AG20443 (cell line): ENCODE measurements at regions not wholly inside any gene's neighbourhood (a gene's known extent, or its start where the extent isn't known, plus 50 kb on each side); places are given as distances from the start of the nearest gene placed in this dataset.

Experiments used
- DNase-seq: peaks from one replicate; pipeline ENCODE4 v3.0.0; 2012; ENCODE audit warnings: low spot score, mixed read lengths

- DNase-seq, result no peak
These were observed 707.8 kb upstream of the LMCD1 start for GRCh38 chr3:7793786-7794185.

DNA sequence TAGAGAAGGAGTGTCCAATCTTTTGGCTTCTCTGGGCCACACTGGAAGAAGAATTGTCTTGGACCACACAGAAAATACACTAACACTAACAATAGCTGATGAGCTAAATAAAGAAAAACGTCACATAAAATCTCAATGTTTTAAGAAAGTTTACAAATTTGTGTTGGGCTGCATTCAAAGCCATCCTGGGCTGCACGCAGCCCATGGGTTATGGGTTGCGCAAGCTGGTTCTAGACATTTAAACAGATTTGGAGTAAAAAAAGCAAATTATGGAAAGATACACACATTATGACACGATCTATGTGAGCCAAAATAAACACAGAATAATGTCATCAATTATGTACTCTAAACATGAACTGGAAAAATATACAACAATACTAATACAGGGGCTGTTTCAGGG lies 703.3 kb upstream of the LMCD1 start:
- DNase-seq, result no peak

DNA sequence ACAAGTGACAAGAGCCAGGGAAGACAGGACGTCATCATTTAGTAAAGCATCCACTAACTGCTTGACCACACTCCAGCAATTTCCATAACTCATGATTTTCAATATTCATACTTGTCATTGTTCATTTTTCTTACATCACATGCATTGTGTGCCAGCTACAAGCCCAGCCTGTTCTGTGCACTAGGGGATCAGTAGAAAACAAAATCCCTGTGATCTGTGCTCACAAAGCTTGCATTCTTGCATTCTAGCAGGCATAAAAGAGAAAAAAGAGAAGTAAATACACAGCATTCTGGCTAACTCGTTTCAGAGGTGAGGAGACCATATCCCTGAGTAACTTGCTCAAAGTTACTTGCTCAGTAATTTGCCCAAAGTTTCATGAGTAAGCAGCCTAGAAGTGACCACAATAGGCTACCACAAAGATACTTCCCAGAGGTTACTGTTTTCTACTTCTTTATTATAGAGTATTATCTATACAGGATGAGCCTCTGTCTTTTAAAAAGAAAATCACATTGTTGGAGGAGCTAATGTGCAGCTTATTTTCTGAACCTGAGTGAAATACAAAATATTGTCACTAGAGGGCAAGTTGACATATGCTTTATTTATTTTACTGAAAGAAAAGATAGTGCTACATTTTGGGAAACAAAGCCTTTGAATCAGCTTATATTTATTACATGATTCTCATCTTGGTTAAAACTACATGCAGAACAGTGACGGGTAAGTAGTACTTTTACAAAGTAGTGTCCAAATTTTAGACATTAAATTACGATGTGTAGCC lies 701.4 kb upstream of the LMCD1 start:
- DNase-seq, result no peak

DNA sequence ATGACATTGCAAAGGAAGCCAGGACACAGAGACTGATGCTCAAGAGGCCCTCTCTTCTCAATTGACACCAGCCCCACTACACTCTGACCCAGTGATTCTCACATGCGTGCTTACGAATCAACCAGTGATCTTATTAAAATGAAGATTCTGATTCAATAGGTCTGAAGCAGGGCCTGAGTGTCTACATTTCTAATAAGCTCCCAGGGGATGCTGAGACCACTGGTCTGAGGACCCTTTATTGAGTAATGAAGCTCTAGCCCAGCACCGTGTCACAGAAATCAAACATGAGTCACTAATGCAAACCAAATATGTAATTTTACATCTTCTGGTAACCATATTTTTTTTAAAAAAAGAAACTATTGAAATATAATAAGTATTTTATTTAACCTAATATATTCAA lies 689.1 kb upstream of the LMCD1 start:
- no peak for DNase-seq

DNA sequence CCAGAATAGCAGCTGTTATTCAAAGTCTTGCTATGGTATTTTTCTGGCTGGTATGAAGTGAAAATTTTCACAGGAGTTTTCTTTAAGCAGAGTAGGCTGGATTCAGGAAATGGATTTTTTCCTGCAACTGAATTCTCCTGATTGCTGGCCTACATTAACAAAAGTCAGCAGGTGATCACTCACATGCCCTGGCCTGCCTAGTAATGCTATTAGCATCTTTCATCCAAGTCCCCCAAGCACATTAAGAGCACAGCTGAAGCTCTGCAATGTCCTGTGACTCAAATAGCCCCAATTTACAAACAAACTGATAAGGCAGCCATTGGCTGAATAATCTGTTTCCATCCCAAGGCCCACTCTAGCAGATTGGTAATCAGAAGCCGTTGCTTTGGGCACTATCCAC lies 688.3 kb upstream of the LMCD1 start:
- no peak for DNase-seq

DNA sequence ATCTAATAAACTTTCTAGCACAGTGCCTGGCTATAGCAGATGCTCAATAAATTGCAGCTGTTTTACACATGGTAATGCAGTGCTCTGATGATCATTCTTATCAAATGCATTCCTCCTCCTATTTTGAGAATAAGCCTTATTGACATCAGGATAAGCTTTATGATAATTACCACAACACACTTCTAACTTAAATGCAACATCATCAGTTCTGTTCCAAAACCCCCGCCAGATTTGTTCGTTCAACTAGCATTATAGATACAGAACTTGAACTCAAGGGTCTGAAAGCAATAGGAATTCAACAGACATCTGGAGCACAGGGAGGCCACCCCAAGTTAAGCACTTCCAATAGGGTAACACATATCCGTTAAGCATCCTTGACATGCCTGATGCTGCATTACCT lies 684.4 kb upstream of the LMCD1 start:
- DNase-seq, result no peak

DNA sequence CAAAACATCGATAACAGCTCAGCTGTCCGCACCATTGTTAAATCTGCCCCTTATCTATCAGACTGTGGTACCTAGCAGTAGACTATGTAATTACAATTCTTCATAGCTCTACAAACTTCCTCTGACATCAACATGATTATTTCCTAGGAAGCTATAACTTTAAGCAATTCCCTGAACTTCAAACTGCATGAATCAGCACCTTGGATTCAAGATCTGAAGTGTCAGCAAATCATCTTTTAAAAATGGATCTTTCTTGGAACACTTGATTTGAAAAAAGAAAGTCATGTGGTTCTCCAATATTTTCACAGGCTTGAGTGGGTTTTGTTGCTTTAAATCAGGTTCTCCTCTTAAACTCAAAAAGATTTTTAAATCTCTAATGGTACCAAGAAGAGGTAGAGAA lies 680.7 kb upstream of the LMCD1 start:
- no peak for DNase-seq

- no peak for DNase-seq
These were observed 679.8 kb upstream of the LMCD1 start for GRCh38 chr3:7821858-7822257.

- DNase-seq, result no peak
These were observed 660.2 kb upstream of the LMCD1 start for GRCh38 chr3:7841451-7841850.

- DNase-seq, result no peak
These were observed 658.2 kb upstream of the LMCD1 start for GRCh38 chr3:7843441-7843840.

DNA sequence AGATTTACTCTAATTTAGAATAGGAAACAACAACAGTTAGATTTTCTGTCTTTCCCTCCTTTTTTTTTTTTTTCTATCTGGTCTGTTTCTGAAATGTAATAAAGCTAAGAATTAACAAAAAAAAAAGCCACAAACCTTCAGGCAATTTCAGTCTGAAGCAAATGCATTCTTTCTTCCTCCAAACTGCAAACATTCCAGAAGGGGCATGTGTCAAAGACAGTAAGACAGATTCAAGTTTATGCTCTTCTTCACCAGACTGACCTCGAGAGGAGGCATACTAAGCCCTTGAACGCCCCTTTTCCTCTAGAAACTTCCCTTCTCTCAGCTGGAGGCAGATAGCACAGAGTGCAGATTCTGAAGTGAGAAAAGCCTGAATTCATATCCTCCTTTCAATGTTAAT lies 654.6 kb upstream of the LMCD1 start:
- DNase-seq, result no peak

DNA sequence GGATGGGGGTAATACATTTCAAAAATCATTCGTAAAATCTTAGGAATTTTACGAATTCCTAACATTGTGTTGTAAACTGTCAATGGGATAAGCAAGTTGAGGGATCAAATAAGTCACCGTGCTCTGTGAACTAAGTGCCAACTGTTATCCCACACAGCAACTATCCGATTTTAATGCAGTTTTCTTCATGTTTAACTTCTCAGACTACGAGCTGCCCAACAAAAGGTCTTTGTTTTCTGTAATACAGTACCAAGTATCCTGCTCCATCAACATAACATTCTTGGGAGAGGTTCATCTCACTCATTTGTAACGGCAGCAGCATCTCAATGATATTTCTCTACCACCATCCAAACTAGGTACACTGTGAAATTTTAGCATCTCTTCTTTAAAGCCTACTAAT lies 654.1 kb upstream of the LMCD1 start:
- no peak for DNase-seq

DNA sequence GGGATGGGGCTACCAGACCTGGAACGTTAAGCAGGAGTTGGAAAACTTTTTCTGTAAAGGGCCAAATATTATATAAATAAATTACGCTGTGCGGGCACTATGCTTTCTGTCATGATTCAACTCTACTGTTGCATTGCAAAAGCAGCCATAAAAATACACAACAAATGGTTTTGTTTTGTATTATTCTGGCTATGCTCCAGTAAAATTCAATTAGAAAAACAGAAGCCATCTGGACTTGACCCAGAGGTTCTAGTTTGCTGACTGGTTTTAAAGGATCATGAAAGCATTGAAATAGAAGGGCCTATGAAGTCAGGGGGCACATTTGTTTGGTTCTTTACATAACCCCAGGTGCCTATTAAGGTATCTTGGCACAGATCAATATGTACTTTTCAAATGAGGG lies 647.4 kb upstream of the LMCD1 start:
- DNase-seq, result no peak

DNA sequence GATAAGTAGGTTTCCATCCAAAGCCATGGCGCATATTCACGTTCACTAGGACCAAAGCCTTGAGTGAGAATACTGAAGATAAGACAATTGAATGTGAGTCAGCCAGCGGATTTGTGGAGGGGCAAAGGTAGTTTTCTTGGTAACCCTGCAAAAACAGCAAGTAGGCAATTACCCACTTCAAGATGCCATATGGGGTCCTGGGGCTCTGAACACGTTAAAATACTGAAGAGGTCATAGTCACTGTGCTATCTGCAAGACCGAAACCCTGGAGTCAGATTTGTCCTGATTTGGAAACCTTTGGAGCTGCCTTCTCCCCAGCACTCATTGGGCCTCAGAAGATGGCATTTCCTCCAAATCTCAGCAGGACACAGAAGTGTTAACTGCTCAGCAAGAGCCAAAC lies 646.9 kb upstream of the LMCD1 start:
- no peak for DNase-seq

- DNase-seq, result no peak
These were observed 636.0 kb upstream of the LMCD1 start for GRCh38 chr3:7865611-7866010.

GRCh38 chr3:7867587-7867986 lies 634.0 kb upstream of the LMCD1 start:
- DNase-seq, result no peak

DNA sequence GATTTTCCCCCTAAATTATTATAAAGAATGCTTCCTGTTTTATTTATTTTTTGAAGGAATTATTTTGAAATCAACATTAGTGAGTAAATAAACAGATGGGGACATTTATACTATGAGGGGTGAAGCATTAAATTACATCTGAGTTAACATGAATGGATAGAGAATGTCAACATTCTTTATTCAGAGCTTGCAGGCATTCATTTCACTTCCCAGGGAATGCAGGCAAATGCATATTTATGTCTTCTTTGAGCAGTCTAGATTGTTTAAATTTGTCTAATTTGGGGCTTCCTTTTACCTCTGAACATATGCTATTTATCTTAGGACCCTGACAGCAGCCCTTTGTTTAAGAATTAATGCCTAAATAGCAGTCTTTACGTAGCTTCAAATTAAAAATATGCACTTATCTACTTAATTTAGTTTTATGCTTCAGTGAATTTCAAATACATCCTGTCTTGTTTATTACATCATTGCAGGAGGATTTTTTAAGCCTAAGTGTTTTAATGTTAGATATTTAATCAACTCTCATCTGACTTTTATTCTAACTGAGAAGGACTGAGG lies 630.5 kb upstream of the LMCD1 start:
- no peak for DNase-seq

GRCh38 chr3:7874116-7874515 lies 627.5 kb upstream of the LMCD1 start:
- no peak for DNase-seq

DNA sequence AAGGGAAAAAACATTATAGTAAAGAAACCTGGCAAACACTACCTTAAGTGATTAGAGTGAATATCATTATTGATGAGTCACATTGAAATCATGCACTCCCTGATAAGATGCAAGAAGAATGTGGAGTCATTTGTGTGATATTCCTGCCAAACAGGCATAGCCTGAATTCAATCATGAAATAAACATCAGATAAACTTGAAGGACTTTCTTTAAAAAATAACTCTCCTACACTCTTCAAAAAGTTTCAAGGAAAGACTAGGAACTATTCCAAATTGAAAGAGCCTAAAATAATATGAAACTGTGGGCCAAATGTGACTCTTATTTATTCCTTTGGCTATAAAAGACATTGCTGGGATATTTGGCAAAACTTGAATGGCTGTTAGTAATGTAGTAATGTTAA lies 625.7 kb upstream of the LMCD1 start:
- DNase-seq, result no peak

GRCh38 chr3:7876741-7877297 lies 624.8 kb upstream of the LMCD1 start:
- DNase-seq, result no peak

- no peak for DNase-seq
These were observed 624.3 kb upstream of the LMCD1 start for GRCh38 chr3:7877312-7877711.

DNA sequence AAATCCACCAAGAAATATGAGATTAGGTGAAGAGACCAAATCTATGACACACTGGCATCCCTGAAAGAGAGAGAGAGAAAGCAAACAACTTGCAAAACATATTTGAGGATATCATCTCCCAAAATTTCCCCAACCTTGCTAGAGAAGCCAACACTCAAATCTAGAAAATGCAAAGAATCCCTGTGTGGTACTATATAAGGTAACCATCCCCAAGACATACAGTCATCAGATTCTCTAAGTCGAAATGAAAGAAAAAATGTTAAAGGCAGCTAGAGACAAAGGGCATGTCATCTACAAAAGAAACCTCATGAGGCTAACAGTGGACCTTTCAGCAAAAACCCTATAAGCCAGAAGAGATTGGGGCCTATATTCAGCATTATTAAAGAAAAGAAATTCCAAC lies 622.1 kb upstream of the LMCD1 start:
- DNase-seq, result no peak

DNA sequence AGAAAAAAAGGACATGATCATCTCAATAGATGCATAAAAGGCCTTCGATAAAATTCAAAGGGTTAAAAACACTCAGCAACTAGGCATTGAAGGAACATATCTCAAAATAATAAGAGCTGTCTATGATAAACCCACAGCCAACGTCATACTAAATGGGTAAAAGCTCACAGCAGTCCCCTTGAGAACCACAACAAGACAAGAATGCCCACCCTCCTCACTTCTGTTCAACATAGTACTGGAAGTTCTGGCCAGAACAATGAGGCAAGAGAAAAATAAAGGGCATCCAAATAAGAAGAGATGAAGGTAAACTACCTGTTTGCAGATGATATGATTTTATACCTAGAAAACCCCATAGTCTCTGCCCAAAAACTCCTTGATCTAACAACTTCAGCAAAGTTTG lies 619.7 kb upstream of the LMCD1 start:
- DNase-seq, result no peak

- DNase-seq, result no peak
These were observed 604.0 kb upstream of the LMCD1 start for GRCh38 chr3:7897655-7898054.
